ENCODE measurements at regions not wholly inside any gene's neighbourhood (a gene's known extent, or its start where the extent isn't known, plus 50 kb on each side); places are given as distances from the start of the nearest gene placed in this dataset.

- no peak for TF ChIP-seq CTCF (conservative IDR thresholded peaks at IDR 0.05)
- no peak overlapping the region for H3K27ac ChIP-seq
Observed at GRCh38 chr4:173929921-173930320, 353.5 kb downstream of the FBXO8 start.

GRCh38 chr4:173924561-173924960, 358.9 kb downstream of the FBXO8 start:
- TF ChIP-seq CTCF (conservative IDR thresholded peaks at IDR 0.05): no peak
- no peak overlapping the region for H3K27ac ChIP-seq

GRCh38 chr4:173919861-173920260, 363.6 kb downstream of the FBXO8 start:
- no peak overlapping the region for H3K27ac ChIP-seq
- no peak for TF ChIP-seq CTCF (conservative IDR thresholded peaks at IDR 0.05)

- TF ChIP-seq CTCF (conservative IDR thresholded peaks at IDR 0.05): no peak
- H3K27ac ChIP-seq: no peak overlapping the region
Observed at GRCh38 chr4:173919196-173919595, 364.3 kb downstream of the FBXO8 start.

GRCh38 chr4:173917255-173917960, 366.1 kb downstream of the FBXO8 start:
- H3K27ac ChIP-seq: no peak overlapping the region
- TF ChIP-seq CTCF (conservative IDR thresholded peaks at IDR 0.05): no peak

- no peak overlapping the region for H3K27ac ChIP-seq
- TF ChIP-seq CTCF (conservative IDR thresholded peaks at IDR 0.05): no peak
Observed at GRCh38 chr4:173913496-173913895, 370.0 kb downstream of the FBXO8 start.

- TF ChIP-seq CTCF (conservative IDR thresholded peaks at IDR 0.05): no peak
- H3K27ac ChIP-seq: no peak overlapping the region
Observed at GRCh38 chr4:173912384-173912783, 371.1 kb downstream of the FBXO8 start.
